ENCODE measurements at regions not wholly inside any gene's neighbourhood (a gene's known extent, or its start where the extent isn't known, plus 50 kb on each side); places are given as distances from the start of the nearest gene placed in this dataset.

DNA sequence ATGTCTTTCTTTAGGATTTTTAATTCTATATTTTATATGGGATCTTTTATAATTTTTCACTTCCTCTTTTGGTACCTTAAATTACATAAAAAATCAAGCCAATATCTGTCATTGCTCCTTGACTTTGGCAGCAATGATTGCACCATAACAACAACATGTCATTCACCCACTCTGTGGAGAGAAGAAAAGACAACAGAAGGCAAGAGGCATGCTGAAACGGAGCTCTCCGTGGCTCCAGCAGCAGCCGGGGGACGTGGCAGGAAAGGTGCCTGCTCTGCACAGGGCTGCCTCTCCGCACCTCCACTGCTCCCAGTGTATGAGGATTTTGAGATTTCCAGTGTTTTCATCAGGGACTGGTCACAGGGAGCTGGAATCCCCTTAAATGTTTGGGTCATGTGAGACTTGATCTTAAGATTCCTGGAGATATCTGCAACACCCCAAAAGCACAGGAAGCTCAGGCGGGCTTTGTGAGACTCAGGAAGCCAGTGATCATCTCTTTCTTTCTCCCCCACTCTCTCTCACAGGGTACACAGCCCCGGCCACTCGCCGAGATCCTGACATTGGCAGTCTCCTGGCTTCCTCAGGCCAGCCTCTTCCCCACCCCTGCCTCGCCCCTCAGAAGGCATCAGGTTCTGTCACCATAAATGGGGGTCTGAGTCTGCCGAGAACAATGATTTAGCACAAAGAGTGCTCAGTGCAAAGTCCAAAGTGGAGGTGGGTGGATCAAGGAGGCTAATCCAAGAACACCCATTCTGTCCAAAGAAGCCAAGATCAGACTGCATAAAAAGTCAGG is 74.6 kb downstream of the ACTL7B start:
- H2BK5ac ChIP-seq (ENCODE audit: low read depth, low read length, poor library complexity, severe bottlenecking) = no peak overlapping the region
- H4K8ac ChIP-seq (ENCODE audit: low read depth in 2 of 2, low read length in 2 of 2) = no peak overlapping the region
- H3K9ac ChIP-seq (ENCODE audit: low read depth, low read length) = no peak overlapping the region
- no peak overlapping the region for H3K18ac ChIP-seq (ENCODE audit: low read depth, low read length)
- H3K23ac ChIP-seq (ENCODE audit: low read depth, low read length) = no peak overlapping the region
- intact Hi-C loops (cut with micrococcal nuclease) = no loop called here
- no peaks in the 10 kb centered on the region for H3K36me3 ChIP-seq (ENCODE audit: control insufficient read depth, insufficient read depth, low read length)
- no peak overlapping the region for H3K4me3 ChIP-seq (ENCODE audit: insufficient read depth, low read depth, low read length)
- dilution Hi-C loops (cut with HindIII; ENCODE audit: low sequenced_read_pairs, unreplicated experiment) = no loop called here
- no peak overlapping the region for H3K4me2 ChIP-seq (ENCODE audit: low read depth, low read length)
- TF ChIP-seq BHLHE40 (IDR thresholded peaks at IDR 0.05; ENCODE audit: low read depth, low read length) = no peak
- TF ChIP-seq FOS (IDR thresholded peaks at IDR 0.05; ENCODE audit: low read depth, low read length) = no peak
- TF ChIP-seq NFE2L2 (IDR thresholded peaks at IDR 0.05; ENCODE audit: low read depth, low read length) = no peak
- no peak for TF ChIP-seq MAFK (IDR thresholded peaks at IDR 0.05; ENCODE audit: low read depth, low read length)
- no peak for TF ChIP-seq MXI1 (IDR thresholded peaks at IDR 0.05; ENCODE audit: borderline replicate concordance, low read depth, low read length)
- no peak for TF ChIP-seq POLR2A (IDR thresholded peaks at IDR 0.05; ENCODE audit: low read depth, low read length)
- TF ChIP-seq, protein P1, sequence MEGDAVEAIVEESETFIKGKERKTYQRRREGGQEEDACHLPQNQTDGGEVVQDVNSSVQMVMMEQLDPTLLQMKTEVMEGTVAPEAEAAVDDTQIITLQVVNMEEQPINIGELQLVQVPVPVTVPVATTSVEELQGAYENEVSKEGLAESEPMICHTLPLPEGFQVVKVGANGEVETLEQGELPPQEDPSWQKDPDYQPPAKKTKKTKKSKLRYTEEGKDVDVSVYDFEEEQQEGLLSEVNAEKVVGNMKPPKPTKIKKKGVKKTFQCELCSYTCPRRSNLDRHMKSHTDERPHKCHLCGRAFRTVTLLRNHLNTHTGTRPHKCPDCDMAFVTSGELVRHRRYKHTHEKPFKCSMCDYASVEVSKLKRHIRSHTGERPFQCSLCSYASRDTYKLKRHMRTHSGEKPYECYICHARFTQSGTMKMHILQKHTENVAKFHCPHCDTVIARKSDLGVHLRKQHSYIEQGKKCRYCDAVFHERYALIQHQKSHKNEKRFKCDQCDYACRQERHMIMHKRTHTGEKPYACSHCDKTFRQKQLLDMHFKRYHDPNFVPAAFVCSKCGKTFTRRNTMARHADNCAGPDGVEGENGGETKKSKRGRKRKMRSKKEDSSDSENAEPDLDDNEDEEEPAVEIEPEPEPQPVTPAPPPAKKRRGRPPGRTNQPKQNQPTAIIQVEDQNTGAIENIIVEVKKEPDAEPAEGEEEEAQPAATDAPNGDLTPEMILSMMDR (conservative IDR thresholded peaks at IDR 0.05; ENCODE audit: low read depth, low read length) = no peak
- no peak for TF ChIP-seq MAZ (IDR thresholded peaks at IDR 0.05; ENCODE audit: borderline replicate concordance, low read depth, low read length)
- TF ChIP-seq RAD21 (IDR thresholded peaks at IDR 0.05; ENCODE audit: low read length) = no peak
- no peak for TF ChIP-seq SMC3 (IDR thresholded peaks at IDR 0.05; ENCODE audit: low read depth, low read length)
- TF ChIP-seq, protein P2, sequence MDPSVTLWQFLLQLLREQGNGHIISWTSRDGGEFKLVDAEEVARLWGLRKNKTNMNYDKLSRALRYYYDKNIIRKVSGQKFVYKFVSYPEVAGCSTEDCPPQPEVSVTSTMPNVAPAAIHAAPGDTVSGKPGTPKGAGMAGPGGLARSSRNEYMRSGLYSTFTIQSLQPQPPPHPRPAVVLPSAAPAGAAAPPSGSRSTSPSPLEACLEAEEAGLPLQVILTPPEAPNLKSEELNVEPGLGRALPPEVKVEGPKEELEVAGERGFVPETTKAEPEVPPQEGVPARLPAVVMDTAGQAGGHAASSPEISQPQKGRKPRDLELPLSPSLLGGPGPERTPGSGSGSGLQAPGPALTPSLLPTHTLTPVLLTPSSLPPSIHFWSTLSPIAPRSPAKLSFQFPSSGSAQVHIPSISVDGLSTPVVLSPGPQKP (IDR thresholded peaks at IDR 0.05; ENCODE audit: borderline replicate concordance, low read depth, low read length) = no peak
- TF ChIP-seq, protein P3, sequence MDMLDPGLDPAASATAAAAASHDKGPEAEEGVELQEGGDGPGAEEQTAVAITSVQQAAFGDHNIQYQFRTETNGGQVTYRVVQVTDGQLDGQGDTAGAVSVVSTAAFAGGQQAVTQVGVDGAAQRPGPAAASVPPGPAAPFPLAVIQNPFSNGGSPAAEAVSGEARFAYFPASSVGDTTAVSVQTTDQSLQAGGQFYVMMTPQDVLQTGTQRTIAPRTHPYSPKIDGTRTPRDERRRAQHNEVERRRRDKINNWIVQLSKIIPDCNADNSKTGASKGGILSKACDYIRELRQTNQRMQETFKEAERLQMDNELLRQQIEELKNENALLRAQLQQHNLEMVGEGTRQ (IDR thresholded peaks at IDR 0.05; ENCODE audit: low read depth, low read length) = no peak
- no peak for TF ChIP-seq CEBPB (IDR thresholded peaks at IDR 0.05; ENCODE audit: low read depth, low read length)
- TF ChIP-seq RFX5 (IDR thresholded peaks at IDR 0.05; ENCODE audit: low read depth, low read length) = no peak
- no peak for TF ChIP-seq RCOR1 (IDR thresholded peaks at IDR 0.05; ENCODE audit: insufficient replicate concordance, low read length)
- no peak for TF ChIP-seq CHD1 (IDR thresholded peaks at IDR 0.05; ENCODE audit: low read depth, low read length)
- peak overlapping the region; percentile 45 for H2AFZ ChIP-seq (replicated peaks; ENCODE audit: low read length, poor library complexity)
- no peak overlapping the region for H3K4ac ChIP-seq (ENCODE audit: low read depth, low read length)
- no TSS peak for BruUV-seq (replicated peaks)
- no peak overlapping the region for H4K5ac ChIP-seq (ENCODE audit: low read depth, low read length)
- peaks cover 22% of the 10 kb centered on the region for H3K27me3 ChIP-seq (ENCODE audit: control insufficient read depth, insufficient read depth, low read length)
- H3K27ac ChIP-seq (ENCODE audit: insufficient read depth, low read length) = no peak overlapping the region
- ChIA-PET POLR2A (ENCODE audit: unreplicated experiment) (no interaction called here), CTCF (no interaction called here)
- 0 out of 2 replicates have a peak, but pooled peaks have one; percentile 17 for ATAC-seq (ENCODE audit: low read depth)
- no peaks in the 10 kb centered on the region for H4K20me1 ChIP-seq (ENCODE audit: insufficient read depth, low read length)
- DNase-seq = no peak
- no peaks in the 10 kb centered on the region for H3K79me1 ChIP-seq (ENCODE audit: low read depth in 1 of 2, low read length in 2 of 2)
- H3K4me1 ChIP-seq (ENCODE audit: control insufficient read depth, insufficient read depth, low read length) = no peaks in the 10 kb centered on the region
- no peak overlapping the region for H2BK20ac ChIP-seq (ENCODE audit: low read depth, low read length)
- no peak overlapping the region for H4K91ac ChIP-seq (ENCODE audit: insufficient read depth, low read depth, low read length)
- no peak overlapping the region for H3K14ac ChIP-seq (replicated peaks; ENCODE audit: low read depth, low read length)
- H3K56ac ChIP-seq (ENCODE audit: extremely low read depth, insufficient read depth, low read length) = no peak overlapping the region
- H3K9me1 ChIP-seq (ENCODE audit: insufficient read depth, low read length) = no peaks in the 10 kb centered on the region
- H3K9me3 ChIP-seq (ENCODE audit: control insufficient read depth, insufficient read depth, low read length) = no peaks in the 10 kb centered on the region
- no peak overlapping the region for H2BK15ac ChIP-seq (ENCODE audit: low read depth, low read length)
- in situ Hi-C loops (cut with MboI; ENCODE audit: low sequenced_read_pairs) = no loop called here
- H2AK5ac ChIP-seq (ENCODE audit: low read depth, low read length) = no peak overlapping the region
- no peak overlapping the region for H2AK9ac ChIP-seq (replicated peaks; ENCODE audit: low read depth, low read length, poor library complexity)
- no peak overlapping the region for H2BK120ac ChIP-seq (ENCODE audit: low read depth, low read length)
- 17% methylated on average over 1 of the region's 11 CpGs; no CpG with 5 or more reads in 1 of the 2 experiments for WGBS, 2 experiments (ENCODE audit: extremely low coverage in 2 of 2, insufficient read length in 1 of 2)
